Stimulated activated naive CD4-positive, alpha-beta T cell treated with Interleukin-2 at 50 U/mL for 16 hours (primary cell): ENCODE measurements at regions not wholly inside any gene's neighbourhood (a gene's known extent, or its start where the extent isn't known, plus 50 kb on each side); places are given as distances from the start of the nearest gene placed in this dataset.
"Not testable (repeated sequence)": the region's sequence is repeated elsewhere in the genome, so short reads cannot be mapped to it uniquely, and the experiment has no call there.

Experiments used
- DNase-seq: peaks from one replicate; lab custom pipeline; 2025; lab: John Stamatoyannopoulos, UW

DNA sequence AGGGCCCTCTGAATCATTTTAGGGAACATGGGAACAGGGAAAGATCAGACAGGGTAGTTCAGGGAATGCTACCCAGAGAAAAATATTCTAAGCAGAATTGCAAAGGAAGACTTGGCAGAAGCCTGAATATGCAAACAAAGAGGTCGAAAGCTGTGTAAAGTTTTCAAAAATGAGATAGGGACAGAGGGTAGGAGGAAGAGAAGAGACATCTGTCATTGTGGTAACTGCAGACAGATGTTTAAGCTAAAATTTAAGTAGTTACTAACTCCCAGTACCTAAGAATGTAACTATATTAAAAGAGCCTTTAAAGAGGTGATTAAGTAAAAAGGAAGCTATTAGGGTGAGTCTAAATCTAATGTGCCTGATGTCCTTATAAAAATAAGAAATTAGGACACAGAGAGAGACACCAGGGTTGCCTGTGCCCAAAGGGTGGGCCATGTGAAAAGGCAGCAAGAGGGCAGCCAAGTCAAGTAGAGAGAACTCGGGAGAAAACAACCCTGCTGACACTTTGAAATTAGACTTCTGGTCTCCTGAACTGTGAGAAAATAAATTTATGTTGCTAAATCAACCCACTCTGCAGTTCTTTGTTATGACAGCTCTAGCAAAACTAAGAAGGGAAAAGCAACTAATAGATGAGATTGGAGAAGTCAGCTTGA is 1647.4 kb upstream of the C9orf72 start:
- DNase-seq: no peak

DNA sequence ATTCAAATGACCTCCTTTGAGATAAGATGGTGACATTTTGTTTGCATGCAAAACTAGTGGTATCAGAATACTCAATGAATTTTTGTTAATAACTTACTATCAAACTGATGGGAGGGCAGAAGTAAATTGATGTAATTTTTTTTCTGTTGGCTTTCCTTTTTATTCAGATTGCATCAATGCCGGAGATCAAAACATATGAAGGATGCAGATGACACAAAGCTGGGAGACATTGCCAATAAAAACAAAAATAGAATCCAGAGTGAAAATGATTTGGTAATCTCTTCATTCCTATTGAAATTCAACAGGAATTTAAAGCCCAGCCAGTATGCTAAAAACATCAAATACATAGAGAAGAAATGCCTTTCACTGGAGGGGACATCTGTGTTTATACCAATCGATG is 1655.3 kb upstream of the C9orf72 start:
- no peak for DNase-seq

DNA sequence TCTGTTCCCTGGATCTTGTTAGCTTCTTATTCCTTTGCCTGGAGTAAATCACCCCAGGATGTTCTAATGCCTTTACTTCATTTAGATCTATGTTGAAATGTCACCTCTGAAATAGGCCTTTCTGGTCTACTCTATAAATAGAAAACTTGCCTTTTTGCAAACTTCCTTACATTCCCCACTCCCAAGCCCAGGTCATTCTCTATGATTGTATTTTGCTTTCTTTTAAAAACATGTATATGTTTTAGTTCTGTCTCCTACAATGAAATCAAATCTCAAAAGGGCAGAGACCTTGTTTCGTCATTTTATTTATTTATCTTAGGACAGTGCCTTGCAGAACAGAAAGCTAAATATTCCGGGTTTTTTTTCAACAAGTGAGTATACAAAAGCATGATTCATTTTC is 1657.7 kb upstream of the C9orf72 start:
- DNase-seq: no peak

DNA sequence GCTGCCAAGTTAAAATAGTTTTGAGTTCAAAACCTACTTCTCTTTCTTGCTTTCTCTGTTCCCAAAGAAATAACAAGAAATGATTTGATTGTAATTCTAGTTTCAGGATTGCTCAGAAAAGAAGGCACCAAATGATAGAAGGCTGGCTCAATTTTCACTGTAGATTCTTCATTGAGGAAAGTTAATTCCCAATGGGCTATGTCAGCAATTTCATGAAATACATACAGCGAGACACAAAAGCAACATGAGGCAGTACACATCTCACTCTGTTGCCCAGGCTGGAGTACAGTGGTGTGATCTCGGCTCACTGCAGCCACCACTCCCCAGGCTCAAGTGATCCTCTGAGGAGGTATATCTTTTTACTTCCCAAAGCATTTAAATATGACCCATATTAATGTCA is 1659.9 kb upstream of the C9orf72 start:
- no peak for DNase-seq

DNA sequence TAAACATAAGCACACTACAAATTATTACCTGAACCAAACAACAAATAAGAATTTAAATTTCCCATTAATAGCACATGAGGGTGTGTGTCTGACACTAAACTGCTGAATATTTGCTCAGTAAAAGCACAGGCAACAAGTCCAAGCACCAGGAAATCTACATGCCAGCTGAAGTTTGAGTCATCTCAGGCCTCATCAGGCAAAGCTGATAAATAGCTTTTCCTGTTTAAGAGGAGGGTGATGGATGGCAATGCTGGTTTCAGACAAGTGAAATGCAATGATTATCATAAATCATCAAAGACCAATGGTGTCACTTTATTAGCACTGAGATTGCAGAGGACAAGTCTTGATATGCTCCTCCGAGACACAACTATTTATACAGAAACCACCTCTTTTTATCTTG is 1668.0 kb upstream of the C9orf72 start:
- no peak for DNase-seq

DNA sequence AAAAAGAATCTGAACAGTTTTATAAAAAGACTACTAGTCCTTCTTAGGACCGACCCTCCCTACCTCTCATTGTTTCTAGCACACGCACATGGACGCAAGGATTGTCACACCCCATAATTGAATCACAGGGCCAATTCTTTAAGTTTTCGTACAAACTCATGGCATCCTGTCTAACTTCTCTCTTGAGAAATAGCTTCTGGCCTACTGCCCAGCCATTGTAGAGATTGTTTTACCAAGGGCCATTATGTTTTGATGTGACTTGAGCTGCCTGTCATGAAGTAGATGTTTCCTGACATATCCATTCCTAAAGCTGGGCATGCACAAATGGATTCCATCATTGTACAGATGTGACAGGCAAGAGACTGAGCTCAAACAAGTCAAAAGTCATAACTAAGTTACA is 1672.1 kb upstream of the C9orf72 start:
- no peak for DNase-seq

DNA sequence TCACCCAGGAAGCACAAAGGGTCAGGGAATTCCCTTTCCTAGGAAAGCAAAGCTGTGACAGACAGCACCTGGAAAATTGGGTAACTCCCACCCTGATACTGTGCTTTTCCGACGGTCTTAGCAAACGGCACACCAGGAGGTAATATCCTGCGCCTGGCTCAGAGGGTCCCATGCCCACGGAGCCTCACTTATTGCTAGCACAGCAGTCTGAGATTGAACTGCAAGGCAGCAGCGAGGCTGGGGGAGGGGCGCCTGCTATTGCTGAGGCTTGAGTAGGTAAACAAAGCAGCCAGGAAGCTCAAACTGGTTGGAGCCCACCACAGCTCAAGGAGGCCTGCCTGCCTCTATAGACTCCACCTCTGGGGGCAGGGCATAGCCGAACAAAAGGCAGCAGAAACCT is 1697.1 kb upstream of the C9orf72 start:
- DNase-seq: not testable (repeated sequence)

DNA sequence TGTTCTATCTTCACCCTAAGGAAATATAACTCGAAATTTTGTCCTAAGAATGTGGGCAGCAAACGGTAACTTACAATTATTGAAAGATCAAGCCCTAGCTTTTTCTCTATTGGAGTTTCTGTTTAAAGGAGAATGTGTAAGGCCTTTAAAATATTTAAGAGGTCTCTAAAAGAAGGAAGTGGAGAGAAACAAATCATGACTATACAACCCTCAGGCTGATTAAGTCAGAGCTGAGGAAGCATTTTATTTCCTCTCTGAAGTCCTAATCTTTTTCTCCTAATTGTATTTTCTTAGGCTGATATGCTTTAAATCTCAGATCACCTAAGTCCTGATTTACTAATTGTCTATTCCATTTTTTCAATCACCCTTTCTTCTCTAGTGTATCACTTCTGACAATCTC is 1708.8 kb upstream of the C9orf72 start:
- DNase-seq: no peak

DNA sequence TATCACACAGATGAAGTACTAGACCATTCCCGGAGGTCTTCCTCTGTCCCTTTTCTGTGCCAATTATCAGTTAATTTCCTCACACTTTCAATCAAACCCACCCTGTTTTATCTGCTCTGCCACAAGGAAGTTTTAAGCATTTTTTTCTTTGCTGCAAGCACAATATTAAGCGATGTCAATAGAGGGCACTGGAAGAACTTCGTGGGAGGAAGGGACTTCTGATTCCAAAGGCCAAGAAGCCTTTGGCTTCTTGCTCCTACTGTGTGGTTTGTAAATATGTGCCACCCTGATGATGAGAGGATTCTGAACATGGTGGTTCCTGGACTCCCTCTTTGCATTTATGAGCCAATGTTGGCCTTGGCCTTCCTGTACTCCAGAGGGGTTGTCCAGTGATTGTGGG is 1712.5 kb upstream of the C9orf72 start:
- DNase-seq: no peak

DNA sequence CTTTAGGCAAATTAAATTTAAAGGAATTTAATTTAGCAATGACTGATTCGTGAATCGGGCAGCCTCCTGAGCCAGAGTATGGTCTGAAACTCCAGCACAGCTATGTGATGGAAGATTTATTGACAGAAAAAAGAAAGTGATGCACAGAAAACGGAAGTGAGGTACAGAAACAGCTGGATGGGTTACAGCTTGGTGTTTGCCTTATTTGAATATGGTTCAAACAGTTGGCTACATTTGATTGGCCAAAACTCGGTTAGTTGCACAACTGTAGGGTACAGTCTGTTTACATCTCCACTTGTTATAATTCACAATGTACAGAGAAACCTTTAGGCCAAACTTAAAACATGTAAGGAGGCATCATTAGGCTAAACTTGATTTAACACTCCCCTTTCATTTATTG is 1716.1 kb upstream of the C9orf72 start:
- DNase-seq: no peak

DNA sequence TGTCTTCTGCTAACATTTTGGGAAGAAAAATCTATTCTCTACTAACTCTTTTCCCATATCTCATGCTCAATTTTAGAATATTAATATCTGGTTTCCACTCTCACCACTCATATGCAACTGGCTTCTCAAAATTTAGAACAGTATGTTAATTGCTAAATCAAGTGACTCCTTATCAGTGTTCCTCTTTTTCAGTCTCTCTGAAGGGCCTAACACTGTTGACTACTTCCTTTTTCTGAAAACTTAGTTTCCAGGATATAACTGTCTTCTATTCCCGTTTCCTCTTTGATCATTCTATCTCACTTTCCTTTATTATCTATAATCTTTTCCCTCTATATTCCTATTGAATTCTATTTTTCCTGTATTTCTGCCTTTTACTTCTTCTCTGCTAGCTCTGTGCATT is 1717.2 kb upstream of the C9orf72 start:
- no peak for DNase-seq

DNA sequence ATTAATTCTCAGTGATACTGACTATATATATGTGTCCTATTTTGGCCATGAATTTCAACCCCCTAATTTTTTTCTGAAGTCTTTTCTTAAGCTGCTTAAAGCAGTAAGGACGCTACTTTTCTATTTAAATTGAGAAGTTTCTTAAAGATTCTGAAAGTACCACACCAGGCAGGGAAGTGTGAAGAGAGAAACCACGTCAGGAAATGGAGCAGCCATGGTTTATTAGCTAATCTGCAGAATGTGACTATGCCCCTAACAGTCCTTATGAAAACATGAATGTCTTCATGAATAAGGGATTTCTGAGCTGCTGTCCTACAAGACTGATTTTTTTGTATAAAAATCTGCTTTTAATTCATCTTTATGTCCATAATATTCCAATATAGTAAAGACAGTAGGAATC is 1724.3 kb upstream of the C9orf72 start:
- no peak for DNase-seq

DNA sequence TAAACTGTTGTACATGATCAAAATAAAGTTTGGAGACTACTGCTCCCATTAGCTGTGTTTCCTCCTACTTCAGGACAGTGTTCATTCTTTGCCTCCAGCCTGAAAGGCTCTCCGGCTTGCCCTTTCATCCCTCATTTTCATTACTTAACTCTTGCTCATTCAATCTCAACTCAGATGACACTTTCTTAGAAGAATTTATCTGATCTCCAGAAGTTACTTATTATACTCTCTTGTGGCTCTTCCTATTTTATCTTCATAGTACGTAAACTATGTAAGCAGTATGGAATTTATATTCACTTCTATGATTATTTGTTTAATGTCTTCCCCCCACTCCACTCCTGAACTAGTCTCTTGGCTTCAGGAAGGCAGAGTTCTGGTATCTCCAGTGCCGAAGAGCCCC is 1737.9 kb upstream of the C9orf72 start:
- DNase-seq: no peak

DNA sequence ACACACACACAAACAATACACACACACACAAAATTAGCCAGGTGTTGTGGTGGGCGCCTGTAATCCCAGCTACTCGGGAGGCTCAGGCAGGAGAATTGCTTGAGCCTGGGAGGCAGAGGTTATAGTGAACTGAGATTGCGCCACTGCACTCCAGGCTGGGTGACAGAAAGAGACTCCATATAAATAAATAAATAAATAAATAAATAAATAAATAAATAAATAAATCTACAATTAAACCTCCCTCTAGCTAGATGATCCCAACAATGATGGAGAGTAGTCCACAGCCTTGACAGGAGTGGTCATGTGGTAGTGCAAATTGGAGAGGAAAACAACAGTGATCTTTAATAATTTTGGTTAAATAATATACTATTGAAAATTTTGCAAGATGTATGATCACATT is 1739.0 kb upstream of the C9orf72 start:
- no peak for DNase-seq

DNA sequence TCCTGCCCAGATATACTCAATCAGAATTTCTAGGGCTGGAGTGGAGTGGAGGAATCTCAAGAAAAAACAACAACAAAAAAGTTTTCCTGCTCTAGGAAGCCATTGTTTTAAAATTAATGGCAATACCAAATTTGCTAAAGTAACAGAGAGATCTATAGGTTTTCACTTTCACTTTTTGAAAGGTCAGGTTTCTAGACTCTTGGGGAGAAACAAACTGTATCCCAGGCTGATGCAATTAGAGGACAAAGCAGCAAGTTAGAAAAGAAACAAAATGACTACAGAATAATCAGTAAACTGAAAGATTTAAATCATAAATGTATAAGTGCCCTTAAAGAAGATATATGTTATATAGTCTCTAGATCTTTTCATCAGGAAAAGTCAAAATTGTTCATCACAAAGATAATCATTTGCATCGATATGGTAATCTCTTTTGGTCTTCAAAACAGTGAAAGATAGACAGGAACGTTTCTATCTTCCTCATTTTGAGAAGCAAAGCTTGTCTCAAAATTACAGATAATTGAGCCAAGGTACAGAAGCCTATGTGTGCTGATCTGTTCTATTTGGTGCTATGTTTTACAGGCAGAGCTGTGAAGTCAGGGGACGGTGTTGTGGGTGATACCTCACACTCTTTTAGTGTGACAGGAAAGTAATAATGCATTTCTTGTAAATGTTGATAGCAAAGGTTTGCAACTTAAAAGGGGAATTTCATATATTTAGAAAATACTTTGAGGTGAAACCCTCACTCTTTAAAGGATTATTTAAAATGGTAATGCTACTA is 1746.6 kb upstream of the C9orf72 start:
- no peak for DNase-seq

DNA sequence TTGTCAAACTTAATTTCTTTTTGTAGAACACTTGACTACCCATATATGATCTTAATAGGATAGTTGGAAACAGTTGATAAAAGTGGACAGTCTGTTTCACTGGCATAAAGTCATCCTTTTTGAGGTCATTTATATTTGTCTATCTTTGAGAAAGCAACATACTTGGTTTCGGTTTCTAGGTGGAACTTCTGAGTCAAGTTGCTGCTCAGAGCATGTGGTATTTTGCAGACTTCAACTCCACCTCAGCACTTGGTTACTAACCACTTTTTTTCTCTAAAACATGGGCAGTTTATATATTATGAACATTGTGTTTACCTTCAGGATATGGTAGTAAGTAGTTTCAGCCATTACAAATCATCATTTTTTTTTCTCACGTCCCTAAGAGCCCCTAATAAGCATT is 1749.0 kb upstream of the C9orf72 start:
- DNase-seq: no peak

DNA sequence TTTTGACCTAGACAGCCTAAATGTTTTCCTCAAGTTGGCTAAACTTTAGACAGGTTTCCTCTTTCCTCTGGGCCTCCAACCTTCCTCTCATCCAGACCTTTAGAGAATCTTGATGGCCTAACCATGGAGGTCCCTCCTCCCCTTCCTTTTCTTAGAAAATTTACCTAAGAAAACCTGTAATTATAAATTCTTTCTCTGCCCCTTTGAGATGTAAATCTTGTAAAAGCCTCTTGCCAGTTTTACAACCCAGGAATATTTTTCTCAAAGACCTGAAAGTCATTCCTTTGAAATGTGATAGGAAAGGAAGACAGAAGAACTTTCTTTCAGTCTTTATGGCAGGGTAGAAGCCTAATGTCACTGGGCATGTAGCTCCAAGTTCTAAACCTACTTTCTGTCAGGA is 1752.6 kb upstream of the C9orf72 start:
- DNase-seq: no peak

DNA sequence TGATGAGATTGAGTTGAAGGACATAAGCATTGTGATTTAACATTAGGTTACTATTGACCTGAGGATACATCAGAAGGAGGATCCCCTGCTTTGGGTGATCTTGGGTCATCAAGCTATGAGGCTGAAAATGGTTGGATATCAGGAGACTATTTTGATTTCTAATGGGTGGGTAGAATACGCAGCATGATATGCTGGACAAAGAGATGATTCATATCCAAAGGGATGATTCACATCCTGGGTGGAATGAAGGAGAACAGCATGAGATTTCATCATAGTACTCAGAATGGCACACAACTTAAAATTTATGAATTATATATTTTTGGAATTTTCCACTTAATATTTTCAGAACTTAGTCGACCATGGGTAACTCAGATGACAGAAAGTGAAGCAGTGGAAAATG is 1759.5 kb upstream of the C9orf72 start:
- no peak for DNase-seq

DNA sequence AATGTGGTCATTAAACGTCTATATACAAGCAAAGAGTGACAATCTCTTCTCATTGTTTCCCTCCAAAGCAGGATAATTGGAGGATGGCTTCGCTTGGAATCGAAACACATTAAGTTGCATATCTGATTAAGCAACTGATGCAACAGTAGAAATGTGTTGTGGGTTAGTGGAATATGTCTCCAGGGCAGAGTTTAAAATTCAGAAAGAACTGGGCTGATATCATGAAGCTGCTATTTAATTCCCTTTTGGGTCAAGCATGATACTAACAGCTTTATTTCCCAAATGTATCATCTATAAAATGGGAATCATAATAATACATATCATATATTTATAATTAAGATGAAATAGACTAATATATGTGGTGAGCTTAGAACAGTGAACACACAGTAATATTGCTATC is 1763.0 kb upstream of the C9orf72 start:
- no peak for DNase-seq

DNA sequence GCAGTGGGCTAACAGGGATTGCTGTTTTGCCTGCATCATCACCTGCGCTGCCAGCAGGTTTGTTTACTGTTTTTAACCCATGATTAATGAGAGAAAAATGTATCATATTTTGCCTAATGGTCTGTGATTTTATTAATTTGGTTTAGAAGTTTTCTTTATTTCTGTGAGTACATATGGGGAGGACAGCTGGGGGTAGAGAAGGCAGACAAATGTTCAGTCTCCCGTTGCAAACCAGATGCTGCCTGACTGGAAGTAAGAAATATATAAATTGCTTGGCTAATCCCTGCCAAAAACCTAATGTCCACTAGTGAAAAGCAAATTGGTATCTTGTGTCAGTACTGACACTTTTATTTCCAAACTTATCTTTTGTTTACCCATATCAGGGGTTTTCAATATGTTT is 1766.1 kb upstream of the C9orf72 start:
- no peak for DNase-seq

DNA sequence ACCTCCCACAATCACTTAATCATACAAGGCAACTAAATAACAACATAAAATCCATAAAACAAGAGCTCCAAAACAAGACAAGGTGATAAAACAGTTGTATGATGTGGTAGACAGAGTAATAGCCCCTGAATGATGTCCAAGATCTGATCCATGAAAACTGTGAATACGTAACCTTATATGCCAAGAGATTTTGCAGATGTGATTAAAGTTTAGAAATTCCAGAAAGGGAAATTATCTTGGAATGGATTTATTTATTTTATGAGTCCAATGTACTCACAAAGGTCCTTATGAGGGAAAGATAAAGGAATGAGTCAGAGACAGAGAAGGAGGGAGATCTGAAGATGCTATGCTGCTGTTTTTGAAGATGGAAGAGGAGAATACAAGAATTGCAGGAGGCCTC is 1775.7 kb upstream of the C9orf72 start:
- DNase-seq: no peak

DNA sequence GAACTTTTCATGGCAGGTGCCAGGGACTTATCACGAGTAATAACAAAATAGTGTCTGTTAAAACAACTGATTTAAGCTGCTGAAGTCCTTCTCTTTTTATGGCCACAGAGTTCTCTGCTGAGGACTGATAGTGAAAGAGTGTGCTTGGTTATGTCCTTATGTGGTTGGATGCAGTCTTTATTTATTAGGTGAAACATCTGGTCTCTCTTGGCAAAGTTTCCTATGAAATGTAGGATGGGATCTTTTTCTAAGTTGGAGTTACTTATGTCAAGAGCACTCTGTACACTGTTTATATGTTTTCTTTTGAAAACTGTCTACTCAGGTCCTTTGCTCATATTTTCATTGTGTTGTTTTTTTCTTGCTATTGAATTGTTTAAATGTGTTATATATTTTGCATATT is 1816.1 kb upstream of the C9orf72 start:
- DNase-seq: no peak

DNA sequence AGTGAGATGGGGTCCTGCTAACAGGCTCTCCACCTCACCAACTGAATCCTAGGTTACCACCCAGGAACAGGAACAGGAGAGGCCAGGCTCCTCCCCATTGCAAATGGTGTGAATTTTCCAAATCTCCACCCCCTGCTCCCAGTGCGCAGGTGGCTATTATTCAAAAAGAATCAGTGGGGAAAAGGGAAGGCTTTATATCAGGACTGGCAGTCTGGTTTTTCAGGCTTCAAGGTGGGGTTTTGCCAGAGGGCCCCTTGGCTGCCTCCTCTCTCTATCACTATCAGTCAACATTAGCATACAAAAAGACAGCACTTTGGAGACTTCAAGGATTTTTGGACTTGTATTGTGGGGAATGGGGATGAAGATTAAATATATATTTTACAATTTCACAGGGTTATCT is 1817.6 kb upstream of the C9orf72 start:
- DNase-seq: no peak

DNA sequence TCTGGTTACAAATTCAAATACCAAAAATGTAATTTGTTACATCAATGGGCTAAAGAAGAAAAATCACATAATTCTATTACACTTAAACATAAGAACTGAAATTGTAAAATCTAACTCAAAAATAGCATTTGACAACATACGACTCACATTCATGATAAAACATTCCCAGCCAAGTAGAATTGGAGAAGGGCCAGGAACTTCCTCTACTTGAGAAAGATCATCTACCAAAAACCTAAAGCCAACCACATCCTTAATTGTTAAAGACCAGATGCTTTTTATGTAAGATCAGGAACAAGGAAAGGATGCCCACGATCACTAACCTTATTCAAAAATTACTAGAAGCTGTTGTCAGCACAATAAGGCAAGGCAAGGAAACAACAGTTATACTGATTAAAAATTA is 1819.8 kb upstream of the C9orf72 start:
- no peak for DNase-seq
